AG08396 (cell line): ENCODE measurements at regions not wholly inside any gene's neighbourhood (a gene's known extent, or its start where the extent isn't known, plus 50 kb on each side); places are given as distances from the start of the nearest gene placed in this dataset.

ENCODE experiments used
- DNase-seq: peaks from one replicate; pipeline ENCODE4 v3.0.0; 2012; ENCODE audit warnings: low spot score, mixed read lengths

DNA sequence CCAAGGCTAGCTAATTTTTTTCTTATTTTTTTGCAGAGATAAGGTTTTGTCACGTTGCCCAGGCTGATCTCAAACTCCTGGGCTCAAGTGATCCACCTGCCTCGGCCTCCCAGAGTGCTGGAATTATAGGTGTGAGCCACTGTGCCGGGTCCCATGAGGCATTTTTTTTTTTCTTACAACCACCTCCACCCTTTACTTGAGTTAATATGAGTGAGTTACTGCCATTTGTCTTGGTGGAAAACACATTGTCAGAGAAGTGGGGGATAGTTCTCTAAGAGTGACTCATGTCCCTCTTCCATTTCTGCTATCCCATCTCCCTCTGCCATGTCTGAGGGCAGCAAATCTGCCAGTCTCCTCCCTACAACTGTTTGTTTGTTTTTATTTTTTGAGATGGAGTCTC, 163.4 kb upstream of the CLINT1 start:
- no peak for DNase-seq

DNA sequence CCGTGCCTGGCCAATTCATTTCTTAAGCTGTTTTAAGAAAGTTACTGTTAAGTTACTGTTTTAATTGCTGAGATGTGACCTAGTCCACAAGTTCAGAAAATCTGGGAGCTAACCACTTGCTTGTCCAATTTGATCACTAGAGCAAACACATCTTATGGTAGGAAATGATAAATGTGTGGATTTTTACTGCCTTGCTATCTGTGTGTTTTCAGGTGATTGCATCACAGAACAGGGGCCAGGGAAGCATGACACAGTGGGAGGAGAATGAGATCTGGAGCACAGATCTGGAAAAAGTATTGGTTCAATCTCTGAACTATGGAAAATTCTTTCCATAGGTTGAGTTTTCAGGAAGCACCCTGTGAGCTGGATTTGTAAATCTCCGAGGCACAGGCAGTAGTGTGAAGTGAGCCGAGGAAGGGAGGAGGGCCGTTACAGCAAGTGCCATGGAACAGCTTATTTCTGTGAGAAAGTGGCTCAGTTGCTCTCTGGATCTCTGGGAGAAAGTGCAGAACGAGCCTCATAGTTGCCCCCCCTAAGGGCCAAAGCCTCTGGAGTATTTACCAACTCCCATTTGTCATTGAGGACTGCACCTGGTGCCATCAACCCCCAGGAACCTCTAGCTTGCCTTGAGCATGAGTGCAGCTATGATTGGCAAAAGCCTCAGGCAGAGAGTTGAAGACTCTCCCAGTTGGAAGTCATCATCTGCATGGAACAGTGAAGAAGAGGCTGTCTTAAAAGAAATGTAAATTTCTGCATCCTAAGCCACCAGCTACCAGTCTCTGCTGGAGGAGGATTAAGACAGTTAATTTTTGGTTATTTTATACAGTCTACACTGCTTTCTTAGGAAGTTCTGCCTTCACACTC, 161.8 kb upstream of the CLINT1 start:
- no peak for DNase-seq

DNA sequence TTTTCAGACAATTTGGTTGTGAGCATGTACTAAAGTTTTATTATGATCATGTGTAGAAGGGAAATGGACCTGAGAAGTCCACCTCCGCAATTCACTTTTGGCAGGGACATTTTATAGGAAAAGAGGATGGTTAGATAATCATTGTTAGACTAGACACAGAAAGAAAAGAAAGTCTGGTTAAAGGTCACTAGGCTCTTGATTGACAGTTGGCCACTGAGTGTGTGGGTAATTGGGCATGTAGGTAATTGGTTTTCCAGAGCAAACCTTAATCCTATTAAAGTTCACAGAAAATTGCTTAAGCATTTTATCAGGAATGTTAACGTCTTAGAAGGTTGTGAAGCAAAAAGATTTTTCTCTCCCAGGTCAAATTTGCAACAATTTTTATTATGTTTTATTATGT, 158.5 kb upstream of the CLINT1 start:
- no peak for DNase-seq

DNA sequence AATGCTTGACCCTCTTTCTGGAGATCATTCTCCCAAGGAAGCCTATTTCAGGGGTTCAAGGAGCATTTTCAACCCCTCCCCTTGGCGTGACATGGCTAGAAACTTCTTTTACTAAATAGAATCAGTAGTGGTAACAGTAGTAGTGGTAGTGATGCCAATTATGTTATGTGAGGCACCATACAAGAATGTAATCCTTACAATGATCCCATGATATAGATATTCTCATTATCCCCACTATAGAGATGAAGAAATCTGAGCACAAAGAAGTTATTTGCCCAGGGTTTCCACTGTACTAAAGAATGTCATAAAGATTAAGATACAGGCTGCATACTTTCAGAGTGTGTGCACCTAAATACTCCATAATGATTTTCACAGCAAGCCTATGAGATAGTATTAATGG, 155.4 kb upstream of the CLINT1 start:
- no peak for DNase-seq

DNA sequence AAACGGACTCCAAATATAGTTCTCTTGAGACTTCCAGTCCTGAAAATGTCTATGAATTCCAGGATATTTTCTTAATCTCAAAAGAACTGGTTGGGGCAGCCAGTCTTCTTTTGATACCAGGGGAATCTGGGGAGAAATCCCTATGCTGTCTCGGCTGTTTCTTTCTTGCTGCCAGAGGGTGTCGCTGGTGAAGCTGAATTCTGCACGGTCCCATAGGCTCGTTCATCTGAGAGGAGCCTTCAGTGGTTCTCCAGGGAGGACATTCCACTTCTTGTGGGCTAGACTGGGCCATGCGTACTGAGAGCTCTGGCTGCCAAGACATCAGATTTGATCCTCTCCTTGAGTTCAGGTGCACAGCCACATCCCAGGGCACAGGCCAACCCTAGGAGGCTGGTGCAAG, 155.0 kb upstream of the CLINT1 start:
- DNase-seq = peak; percentile 8

DNA sequence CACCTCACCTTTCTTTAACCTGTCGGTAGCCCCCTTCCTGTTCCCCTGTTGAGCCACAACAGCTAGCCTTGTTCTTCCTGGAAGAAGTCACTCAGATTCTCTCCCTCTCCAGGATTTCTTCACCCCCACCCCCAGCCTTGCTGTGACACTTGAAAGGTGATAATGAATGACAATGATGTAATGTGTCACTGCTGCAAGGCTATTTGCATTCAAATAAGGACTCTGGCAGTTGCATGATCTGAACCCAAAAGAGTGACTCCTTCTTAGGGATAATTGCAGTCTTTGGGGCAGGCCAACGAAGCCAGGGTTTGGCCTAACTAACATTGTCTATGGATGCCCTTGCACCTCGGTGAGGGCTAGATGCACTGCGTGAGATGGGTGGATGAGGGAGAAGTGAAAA, 154.4 kb upstream of the CLINT1 start:
- DNase-seq = no peak

DNA sequence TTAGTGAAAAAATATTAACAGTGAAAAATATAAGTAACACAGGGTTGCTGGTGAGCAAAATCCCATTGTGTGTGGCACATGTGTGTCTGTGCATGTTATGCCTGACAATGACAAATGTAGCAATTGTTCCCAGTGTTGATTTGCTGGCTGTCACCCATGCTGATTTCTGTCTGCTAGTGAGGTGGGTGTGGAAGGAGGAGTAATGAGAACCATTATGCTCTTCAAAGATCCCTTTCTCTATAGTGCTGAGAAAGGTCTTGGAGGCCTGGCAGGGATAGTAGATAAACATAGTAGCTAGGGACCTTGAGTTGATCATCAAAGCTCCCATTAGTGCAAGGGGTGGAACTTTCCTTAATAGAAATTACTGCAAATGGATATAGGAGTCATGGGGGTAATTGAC, 152.5 kb upstream of the CLINT1 start:
- DNase-seq = no peak

DNA sequence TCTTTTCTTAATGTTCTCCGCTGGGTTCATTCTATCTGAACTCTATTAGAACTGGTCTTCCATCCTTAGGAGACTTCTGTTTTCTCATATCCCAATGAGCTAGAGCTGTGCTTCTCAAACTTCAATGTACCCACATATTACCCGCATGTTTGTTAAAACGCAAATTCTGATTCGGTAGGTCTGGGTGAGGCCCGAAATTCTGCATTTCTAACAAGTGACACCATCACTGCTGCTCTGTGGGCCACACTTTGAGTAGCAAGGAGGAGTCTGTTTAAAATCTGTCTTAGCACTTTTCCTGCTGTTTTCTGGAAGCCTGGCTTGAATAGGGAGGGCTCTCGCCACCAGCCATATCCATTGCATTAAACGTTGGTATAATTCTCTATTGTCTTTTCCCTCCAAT, 151.9 kb upstream of the CLINT1 start:
- no peak for DNase-seq

DNA sequence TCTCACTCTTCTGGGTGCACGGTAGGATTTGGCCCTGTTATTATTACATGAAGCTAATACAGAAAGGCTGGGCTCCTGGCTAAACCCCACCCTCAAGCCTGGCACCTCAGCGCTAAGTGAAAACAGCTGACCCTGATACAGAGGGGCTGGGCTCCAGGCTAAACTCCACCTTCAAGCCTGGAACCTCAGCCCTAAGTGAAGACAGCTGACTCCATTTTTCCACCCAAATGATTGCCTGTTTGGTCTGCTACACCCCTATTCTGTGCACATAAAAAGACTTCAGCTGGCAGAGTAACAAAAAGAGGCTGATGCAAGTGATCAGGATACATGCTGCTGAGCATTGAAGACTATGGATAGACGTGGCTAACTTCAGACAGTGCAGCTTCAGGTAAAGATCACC, 148.4 kb upstream of the CLINT1 start:
- no peak for DNase-seq

DNA sequence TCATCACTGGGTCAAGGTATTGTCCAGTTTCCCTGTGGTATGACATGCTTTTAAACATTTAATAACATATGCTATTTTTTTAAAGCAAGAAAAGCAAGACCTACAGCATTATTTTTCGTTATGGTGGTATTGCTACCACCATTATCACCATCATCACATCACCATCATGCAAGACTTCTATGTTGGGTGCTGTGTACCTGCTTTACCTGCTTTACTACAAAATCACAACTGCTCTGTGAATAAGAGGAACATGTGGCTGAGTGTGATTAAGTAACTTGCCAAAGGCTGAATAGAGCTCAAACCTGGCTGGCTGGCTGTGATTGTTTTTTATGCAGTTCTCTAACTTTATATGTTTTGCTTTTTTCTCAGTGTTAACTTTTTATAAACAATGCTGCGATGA, 140.8 kb upstream of the CLINT1 start:
- DNase-seq = no peak

DNA sequence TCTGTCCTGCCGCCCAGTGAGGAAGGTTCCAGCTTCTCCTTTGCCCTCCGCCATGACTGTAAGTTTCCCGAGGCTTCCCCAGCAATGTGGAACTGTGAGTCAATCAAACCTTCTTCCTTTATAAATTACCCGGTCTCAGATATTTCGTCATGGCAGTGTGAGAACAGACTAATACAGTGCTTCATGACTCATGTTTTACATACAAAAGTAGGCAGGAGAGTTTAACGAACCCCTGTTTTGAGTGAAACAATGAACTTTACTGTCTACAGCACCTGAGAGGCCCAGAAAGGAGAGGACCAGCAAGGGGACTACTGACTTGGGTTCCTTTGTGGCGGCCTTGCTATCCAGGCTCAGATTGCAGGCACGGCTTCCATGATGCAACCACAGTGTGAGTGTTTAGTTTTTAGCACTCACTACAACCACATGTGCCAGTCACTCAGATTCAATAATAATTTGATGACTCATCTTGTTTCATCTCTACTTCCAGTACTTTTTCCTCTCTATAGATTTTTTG, 139.1 kb upstream of the CLINT1 start:
- DNase-seq = no peak

DNA sequence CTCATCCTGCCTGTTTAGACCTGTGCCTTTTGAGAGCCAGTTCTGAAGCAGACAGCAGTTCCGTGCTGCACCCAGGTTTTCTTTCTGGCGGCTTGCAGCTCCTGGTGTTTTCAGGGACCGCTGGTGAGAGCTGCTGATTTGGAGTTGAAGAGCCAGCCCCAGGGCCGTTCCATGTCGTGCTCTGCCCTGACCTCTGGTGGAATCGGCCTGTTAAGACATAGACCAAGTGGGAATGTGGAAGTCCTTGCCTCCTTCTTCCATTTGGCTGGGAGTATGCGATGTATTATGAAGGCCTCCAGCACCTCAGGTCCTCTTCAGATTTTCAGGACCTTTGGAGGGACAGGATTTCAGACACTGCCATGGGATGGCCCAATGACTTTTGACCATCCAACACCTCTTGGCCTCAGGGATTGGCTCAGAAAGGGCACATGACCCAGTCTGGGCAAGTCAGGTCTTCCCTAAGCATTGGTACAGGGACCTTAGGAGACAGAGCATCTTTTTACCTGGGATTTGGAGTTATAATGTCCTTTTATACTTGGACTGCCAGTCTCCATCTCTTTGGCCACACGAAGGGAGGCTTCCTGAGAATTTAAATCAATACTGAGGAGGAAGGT, 136.1 kb upstream of the CLINT1 start:
- DNase-seq = peak; percentile 66

DNA sequence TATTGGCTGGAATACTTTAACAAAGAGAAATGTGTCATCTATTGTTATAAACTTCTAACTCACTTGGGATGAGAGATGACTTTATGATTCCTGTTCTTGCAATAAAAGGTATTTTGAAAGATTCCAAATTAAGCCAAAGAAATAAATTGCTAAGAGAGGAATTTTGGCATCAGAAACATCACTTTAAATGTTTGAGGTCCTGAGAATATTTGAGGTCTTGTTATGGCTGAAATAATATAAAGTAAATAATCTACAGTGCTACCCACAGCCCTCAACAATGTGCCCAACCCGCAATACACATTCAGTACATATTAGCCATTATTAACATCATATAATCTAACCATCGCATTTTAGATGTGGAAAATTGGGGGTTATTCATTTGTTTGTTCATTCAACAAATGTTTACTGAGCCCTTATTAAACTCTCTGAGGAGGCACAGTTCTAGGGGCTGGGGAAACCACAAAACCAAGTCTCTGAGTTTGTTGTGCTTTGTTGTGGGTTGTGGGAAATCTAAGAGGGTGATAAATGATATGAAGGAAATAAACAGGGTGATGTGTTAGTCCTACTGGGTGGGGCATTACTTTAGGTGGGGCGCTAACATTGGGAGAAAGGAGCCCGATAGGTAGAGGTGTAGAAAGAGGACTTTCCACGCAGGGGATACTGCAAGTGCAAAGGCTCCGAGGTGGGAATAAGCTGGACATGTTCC, 135.2 kb upstream of the CLINT1 start:
- no peak for DNase-seq

DNA sequence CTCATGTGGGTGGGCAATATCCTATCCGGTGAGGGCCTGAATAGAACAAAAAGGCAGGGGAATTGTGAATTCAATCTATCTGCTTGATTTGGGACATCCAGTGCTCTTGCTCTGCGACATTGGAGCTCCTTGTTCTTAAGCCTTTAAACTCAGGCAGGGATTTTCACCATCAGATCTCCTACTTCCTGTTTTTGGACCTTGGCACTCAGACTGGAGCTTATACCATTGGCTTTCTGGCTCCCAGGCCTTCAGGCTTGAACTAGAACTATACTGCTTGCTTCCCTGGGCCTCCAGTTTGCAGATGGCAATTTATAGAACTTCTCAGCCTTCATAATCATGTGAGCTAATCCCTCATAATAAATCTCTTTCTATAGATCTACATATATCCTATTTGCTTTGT, 134.3 kb upstream of the CLINT1 start:
- no peak for DNase-seq

DNA sequence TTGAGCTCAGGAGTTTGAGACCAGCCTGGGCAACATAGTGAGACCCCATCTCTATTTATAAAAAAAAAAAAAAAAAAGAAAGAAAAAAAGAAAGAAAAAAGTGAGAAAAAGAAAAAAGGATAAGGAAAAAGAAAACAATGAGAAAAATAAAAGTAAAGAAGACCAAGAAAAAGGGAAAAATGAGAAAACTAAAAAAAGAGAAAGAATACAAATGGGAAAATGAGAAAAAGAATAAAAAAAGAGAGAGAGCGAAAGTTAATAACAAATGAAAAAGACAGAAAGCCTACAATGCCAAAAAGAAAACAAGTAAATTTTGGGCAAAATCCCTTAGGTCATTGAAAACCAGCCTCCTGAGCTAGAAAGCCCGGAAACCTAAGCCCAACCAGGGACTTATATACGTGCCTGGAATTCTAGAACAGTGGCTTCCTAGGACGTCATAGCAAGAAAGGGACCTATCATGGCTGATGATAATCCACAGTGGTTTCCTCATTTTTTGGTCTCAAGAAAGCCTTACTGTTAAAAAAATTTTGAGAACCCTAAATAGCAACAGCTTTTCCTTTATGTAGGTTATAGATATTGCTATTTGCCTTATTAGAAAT, 131.7 kb upstream of the CLINT1 start:
- DNase-seq = no peak

DNA sequence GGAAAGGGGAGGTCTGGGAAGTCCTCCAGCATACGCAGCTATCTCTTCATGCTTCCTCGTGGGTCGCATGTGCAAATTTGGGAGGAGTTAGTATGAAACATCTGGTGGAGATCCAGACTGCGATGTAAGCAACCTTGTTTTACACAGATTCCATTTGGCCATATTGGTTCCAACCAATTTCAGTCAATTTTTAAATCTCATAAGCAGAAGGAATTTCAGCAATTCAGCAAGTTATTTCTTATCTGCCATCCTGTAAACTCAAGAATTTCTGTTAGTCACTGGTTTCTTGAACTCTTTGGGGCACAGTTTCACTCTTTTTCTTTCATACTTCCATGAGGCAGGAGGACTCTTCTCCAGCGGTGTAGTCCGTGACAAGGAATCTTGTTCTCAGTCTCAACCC, 130.4 kb upstream of the CLINT1 start:
- no peak for DNase-seq

DNA sequence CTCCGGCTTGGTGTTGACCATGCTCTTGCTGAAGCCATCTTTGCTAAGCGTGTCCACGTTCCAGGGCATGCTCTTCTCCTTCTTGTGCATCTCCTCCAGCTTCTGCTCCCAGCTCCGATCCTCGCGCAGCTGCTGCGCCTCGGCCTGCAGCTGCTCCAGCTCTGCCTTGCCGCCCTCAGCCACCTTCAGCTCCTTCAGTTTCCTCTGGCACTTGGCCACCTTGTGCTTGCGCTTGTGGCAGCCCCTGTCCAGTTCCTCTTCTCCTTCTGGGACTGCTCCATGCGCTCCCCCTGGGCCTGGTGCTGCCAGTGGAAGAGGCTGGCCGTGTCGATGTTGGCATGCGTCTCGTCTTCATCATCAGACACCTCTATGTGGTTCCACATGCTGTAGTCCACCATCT, 128.3 kb upstream of the CLINT1 start:
- DNase-seq = no peak

DNA sequence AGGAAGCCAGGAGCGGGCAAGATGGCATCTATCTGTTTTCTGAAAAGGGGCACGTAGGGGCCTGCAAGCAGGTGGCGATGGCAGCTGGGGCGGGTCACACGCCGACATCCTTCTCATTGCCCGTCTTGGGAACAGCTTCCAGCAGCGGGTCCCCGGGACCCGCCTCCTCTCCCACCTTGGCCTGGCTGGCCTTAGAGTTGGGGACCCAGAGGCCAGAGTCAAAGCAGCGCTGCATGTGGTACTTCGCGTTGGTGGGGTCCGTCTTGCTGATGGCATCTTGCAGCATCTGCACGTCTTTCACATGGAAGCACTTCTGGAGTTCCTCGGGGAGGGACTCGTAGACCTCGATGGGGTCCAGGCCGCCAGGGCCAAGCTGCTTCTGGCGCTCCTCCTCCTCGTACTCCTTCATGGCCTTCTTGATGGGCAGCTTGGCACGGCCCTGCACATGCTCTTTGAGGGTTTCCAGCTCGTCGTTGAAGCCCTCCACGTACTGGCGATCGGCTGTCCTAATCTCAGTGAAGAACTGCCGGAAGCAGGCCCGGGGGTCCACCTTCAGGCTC, 127.6 kb upstream of the CLINT1 start:
- no peak for DNase-seq

DNA sequence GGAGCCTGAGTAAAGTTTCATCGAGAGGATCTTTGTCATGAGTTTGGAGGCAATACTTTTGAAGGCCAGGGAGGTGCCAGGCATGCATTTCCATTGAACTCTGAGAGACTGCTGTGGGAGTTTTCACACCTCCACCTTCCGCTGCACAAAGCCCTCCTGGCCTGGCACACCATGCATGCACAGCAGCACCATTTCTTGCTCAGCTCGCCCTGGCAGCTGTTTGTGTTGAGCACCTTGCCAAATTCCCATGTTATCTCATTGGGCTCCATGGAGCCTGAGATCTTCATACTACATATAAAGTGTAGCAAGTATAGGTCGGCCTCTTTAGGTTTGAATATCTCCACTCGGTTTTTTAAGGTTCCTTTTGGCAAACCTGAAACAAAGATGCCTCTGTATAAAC, 125.7 kb upstream of the CLINT1 start:
- no peak for DNase-seq

DNA sequence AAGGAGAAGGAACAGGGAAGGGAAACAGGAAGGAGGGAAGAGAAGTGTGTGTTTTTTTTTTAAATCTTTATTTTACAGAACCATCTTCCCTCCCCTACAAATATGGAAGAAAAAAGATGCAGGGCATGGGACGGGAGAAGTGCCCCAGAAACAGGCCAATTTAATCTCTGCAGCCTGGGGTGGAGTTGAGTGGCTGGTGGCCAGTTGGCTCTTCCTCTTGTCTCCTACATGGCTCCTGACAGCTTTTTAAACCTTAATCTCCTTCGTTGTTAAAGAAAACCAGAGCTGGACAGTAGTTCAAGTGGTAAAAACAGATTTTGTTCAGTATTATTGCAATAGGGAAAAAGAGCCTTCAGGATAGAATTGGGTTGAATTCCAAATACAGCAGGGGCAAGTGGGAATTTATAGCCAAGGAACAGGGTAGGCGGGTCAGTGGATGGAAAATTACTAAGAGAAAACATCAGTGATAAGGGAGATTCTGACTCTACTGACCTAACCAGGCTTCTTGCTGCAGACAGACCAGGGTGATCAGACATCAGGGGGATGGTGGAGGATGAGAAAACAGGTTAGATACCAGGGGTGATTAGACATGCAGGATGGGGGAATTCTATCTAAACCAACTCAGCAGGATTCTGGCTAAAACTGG, 125.1 kb upstream of the CLINT1 start:
- DNase-seq = no peak

DNA sequence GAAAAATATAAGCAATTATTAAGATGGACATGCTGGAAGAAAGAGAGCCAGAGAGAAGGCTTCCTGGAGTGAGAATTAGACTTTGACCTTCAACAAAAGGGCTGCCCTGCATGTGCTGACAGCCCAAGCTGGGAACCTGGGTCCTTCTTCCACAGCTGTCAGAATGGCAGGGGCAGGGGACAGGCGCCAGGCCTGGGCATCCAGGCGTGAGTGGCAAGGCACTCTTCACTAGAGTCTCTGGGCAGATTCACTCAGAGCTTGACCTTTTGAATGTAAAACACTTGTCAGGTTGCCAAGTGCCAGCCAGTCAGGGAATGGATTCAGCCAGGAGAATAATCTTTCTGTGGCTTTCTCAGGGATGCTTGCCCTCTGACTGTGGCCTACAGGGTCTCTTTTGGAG, 119.1 kb upstream of the CLINT1 start:
- no peak for DNase-seq

DNA sequence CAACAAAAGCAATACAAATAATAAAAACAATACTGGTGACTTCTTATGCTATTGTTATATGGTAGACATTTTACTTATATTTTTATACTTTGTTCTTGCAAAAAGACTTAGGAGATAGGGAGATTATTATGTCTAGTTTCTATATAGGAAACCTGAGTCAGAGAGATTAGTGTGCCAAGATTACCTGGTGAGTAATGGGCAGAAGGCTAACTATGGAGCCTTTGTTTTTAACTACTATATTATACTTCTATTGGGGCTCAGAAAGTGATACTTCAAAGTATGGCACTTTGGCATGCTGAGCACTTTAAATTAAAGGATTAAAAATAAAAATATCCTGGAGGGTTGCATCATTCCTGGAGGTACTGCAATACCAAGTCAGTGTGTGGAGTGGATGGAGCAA, 117.5 kb upstream of the CLINT1 start:
- DNase-seq = no peak
